ENCODE measurements at regions not wholly inside any gene's neighbourhood (a gene's known extent, or its start where the extent isn't known, plus 50 kb on each side); places are given as distances from the start of the nearest gene placed in this dataset.
"Not testable (repeated sequence)": the region's sequence is repeated elsewhere in the genome, so short reads cannot be mapped to it uniquely, and the experiment has no call there.

DNA sequence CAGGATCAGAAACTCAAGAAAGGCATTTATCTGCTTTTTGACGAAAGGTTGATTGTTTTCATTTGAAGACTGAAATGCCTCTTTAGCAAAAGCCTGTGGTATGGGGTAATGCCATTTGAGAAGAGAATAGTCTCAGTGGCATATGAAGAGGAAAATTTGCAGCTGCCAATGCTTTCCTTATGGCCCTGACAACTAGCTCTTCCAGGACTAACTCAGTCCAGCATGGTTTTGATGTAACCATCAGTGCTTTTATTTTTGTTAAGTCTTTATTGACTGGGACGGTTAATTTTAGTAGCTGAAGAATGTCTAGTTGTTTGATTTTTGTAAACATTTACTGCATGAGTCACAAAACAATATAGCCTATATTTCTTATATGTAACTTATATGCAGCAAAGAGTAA lies 158.4 kb downstream of the LNPK start:
- DNase-seq (ENCODE audit: insufficient read length, low spot score) (no peak), FAIRE-seq (no peak)
- TF ChIP-seq POLR2A (IDR thresholded peaks at IDR 0.05; ENCODE audit: low read depth, low read length), result no peak

- TF ChIP-seq POLR2A (IDR thresholded peaks at IDR 0.05; ENCODE audit: low read depth, low read length), result no peak
- FAIRE-seq, result peak; percentile 15
- no peak for DNase-seq (ENCODE audit: insufficient read length, low spot score)
Measured at GRCh38 chr2:175842996-175843395, 159.1 kb downstream of the LNPK start.

DNA sequence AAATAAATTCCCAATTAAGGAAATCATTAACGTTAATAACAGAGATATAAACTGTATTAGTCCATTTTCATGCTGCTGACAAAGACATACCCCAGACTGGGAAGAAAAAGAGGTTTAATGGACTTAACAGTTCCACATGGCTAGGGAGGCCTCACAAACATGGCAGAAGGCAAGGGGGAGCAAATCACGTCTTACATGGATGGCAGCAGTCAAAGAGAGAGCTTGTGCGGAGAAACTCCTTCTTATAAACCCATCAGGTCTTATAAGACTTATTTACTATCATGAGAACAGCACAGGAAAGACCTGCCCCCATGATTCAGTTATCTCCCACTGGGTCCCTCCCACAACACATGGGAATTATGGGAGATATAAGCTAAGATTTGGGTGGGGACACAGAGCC lies 161.3 kb downstream of the LNPK start:
- not testable (repeated sequence) for DNase-seq (ENCODE audit: insufficient read length, low spot score); FAIRE-seq

DNA sequence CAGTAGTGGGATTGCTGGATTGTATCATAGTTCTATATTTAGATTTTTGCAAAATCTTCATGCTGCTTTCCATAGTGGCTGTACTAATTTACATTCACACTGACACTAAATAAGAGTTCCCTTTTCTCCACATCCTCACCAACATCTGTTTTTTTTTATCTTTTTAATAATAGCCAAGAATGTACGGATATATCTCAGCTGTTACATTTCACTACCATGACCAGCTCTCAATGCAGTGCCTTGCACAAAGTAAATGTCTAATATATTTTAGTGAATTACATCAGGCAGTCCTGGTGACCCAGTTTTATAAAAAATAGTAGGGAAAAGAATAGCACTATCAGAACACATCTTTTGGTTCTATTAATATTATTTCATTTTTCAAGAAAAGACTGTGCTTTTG lies 161.8 kb downstream of the LNPK start:
- no peak for DNase-seq (ENCODE audit: insufficient read length, low spot score)
- no peak for FAIRE-seq
- no peak for TF ChIP-seq POLR2A (IDR thresholded peaks at IDR 0.05; ENCODE audit: low read depth, low read length)

- DNase-seq (ENCODE audit: insufficient read length, low spot score) (no peak), FAIRE-seq (no peak)
- TF ChIP-seq POLR2A (IDR thresholded peaks at IDR 0.05; ENCODE audit: low read depth, low read length), result no peak
Measured at GRCh38 chr2:175838979-175839378, 163.1 kb downstream of the LNPK start.

GRCh38 chr2:175837046-175837445 lies 165.0 kb downstream of the LNPK start:
- DNase-seq (ENCODE audit: insufficient read length, low spot score), result peak; percentile 45
- peak; percentile 98 for FAIRE-seq
- no peak for TF ChIP-seq POLR2A (IDR thresholded peaks at IDR 0.05; ENCODE audit: low read depth, low read length)

- DNase-seq (ENCODE audit: insufficient read length, low spot score), result no peak
- no peak for TF ChIP-seq POLR2A (IDR thresholded peaks at IDR 0.05; ENCODE audit: low read depth, low read length)
- FAIRE-seq, result peak; percentile 6
Measured at GRCh38 chr2:175836361-175836760, 165.7 kb downstream of the LNPK start.

GRCh38 chr2:175834477-175834876 lies 167.6 kb downstream of the LNPK start:
- no peak for TF ChIP-seq POLR2A (IDR thresholded peaks at IDR 0.05; ENCODE audit: low read depth, low read length)
- FAIRE-seq, result no peak
- no peak for DNase-seq (ENCODE audit: insufficient read length, low spot score)

- FAIRE-seq (no peak), DNase-seq (ENCODE audit: insufficient read length, low spot score) (no peak)
- TF ChIP-seq POLR2A (IDR thresholded peaks at IDR 0.05; ENCODE audit: low read depth, low read length), result no peak
Measured at GRCh38 chr2:175832866-175833265, 169.2 kb downstream of the LNPK start.

DNA sequence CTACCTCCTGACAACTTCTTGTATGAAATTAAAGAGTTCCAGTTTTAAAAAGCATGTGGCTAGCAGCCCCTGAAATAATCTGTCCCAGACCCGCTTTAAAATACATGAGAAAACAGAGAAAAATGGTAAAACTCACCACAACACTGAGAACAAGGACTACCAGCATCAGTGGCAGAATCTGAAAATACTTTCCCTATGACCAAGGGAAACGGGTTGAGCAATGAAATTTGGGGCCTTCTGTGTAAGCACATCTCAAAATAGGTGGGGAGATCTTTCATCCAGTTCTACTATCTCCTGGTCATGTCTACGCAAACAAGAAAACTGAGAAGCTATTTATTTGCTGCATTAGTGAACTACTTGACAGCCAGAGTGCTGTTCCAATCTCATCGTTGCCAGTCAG lies 172.3 kb downstream of the LNPK start:
- FAIRE-seq (no peak), DNase-seq (ENCODE audit: insufficient read length, low spot score) (no peak)
- no peak for TF ChIP-seq POLR2A (IDR thresholded peaks at IDR 0.05; ENCODE audit: low read depth, low read length)

DNA sequence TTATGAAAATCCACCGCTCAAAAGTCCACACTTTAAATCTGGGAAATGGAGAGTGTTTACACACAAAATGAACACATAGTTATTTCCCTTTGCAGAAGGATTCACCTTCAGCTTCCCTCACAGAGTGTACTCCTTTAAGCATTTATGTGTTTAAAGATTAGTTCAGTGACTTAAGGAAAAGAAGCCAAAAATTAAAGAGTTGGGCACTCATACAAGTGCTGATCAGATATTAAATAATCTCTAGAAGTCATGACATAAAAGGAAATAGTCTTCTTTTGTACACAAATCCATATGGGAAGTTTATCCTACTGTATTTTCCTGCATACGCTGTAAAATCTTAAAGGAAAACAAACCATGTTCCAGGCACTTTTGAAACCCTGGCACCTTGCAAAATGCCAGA lies 174.2 kb downstream of the LNPK start:
- TF ChIP-seq POLR2A (IDR thresholded peaks at IDR 0.05; ENCODE audit: low read depth, low read length), result no peak
- FAIRE-seq (no peak), DNase-seq (ENCODE audit: insufficient read length, low spot score) (no peak)

DNA sequence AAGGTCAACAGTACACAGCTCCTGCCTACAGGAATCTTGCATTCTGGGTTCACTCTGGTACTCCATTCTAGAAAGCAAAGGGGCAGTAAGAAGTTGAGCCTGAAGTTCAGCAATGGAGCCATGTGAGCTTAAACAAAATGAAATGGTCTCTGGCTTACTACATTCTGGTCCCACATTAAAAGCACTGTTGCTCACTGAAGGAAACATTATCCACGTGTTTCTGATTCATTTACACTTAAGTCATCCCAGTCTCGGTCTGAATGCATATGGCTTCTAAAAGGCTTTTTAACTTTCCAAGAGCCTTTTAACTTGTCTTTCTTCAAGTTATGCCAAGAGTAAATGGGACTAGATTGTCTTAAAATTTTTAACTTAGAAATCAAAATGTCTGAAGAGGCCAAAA lies 177.8 kb downstream of the LNPK start:
- no peak for FAIRE-seq
- DNase-seq (ENCODE audit: insufficient read length, low spot score), result no peak
- TF ChIP-seq POLR2A (IDR thresholded peaks at IDR 0.05; ENCODE audit: low read depth, low read length), result no peak

- no peak for TF ChIP-seq POLR2A (IDR thresholded peaks at IDR 0.05; ENCODE audit: low read depth, low read length)
- FAIRE-seq, result no peak
- no peak for DNase-seq (ENCODE audit: insufficient read length, low spot score)
Measured at GRCh38 chr2:175823707-175824073, 178.4 kb downstream of the LNPK start.

DNA sequence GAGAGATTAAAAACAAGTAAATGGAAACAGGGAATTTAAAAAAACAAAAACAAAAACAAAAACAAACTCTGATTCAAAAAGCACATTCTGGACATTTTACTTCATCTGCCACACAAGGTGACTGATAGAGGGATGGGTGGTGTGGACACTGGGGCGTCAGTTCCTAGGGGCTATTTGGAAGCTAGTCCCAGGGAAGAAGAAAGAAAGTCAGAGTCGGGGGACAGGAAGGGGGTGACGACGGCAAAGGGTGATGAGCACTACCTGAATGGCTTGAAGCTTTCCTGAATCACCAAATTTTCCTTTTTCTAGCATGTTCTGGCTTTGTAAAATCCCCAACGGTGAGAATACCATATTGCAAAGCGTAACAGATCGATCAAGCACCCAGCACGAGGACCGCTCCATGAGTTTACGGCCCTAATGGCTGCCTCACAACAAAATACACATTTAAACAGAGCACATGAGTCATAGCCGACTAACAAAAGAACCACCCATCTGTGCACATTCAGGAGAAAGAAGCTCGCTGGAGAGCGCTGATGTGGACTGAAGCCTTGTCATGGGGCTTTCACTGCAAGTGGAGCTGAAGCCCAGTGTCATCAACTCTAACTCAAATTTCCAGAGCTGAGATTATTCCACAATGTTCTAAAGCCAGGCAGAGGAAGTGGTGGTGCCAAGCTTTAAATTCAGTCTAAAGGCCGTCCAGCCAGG lies 178.9 kb downstream of the LNPK start:
- FAIRE-seq (no peak), DNase-seq (ENCODE audit: insufficient read length, low spot score) (no peak)
- TF ChIP-seq POLR2A (IDR thresholded peaks at IDR 0.05; ENCODE audit: low read depth, low read length), result no peak

DNA sequence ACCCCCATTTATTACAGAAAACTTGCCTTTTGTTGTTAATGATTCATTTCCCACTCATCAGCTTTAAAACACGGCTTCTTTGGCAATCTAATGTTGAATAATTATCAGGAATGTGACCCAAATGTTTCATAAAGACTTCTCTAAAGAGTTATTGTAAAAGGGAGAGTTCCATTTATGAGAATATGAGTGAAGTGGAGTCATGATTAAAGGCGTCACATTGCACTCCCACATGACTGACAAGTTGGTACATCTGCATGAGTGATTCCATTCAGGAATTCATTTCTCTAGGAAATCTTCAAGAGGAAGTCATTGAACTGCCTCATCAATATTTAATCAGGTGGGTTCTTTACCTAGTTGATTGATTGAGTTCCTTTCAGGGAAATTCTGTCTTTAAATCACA lies 184.8 kb downstream of the LNPK start:
- no peak for DNase-seq (ENCODE audit: insufficient read length, low spot score)
- no peak for FAIRE-seq
- TF ChIP-seq POLR2A (IDR thresholded peaks at IDR 0.05; ENCODE audit: low read depth, low read length), result no peak

DNA sequence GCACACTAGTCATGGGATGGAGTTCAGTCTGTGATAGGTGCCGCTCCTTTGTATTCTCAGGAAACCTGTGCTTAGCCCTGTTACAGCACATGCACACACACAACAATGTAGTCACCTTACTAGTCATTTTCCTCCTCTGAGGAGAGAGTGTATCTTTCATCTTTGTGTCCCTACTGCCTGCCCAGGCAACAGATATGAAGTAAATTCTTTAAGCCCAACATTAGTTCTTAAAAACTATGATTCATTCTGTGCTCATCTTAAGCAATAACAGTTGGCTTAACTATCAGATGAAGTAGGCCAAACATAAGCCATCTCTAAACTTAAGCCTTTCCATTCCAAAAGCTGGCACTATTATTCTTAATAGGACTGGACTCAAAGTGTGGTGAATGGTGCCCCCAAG lies 186.5 kb downstream of the LNPK start:
- FAIRE-seq (peak; percentile 6), DNase-seq (ENCODE audit: insufficient read length, low spot score) (no peak)
- no peak for TF ChIP-seq POLR2A (IDR thresholded peaks at IDR 0.05; ENCODE audit: low read depth, low read length)

Data from H54 (cell line).